ENCODE measurements at regions not wholly inside any gene's neighbourhood (a gene's known extent, or its start where the extent isn't known, plus 50 kb on each side); places are given as distances from the start of the nearest gene placed in this dataset.

DNA sequence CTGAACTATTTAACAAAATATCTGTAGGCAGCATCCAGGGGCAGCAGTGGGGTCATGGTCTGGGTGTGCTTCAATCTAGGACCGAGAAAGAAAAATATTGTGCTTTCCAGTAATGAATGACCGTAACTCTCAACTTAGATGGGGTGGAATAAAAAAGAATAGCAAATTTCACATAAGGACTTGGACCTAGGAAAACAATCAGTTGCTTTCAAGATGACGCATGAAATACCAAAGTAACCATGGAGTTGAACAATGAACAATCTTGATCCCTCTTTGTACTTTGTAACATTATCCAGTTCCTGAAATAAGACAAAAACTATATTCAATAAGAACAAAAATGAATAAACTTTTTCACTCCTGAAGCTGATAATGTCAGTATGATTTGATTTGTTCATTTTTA, 167.1 kb downstream of the C7orf25 start:
- no peak overlapping the region for H3K27ac ChIP-seq
- TF ChIP-seq, protein P1, sequence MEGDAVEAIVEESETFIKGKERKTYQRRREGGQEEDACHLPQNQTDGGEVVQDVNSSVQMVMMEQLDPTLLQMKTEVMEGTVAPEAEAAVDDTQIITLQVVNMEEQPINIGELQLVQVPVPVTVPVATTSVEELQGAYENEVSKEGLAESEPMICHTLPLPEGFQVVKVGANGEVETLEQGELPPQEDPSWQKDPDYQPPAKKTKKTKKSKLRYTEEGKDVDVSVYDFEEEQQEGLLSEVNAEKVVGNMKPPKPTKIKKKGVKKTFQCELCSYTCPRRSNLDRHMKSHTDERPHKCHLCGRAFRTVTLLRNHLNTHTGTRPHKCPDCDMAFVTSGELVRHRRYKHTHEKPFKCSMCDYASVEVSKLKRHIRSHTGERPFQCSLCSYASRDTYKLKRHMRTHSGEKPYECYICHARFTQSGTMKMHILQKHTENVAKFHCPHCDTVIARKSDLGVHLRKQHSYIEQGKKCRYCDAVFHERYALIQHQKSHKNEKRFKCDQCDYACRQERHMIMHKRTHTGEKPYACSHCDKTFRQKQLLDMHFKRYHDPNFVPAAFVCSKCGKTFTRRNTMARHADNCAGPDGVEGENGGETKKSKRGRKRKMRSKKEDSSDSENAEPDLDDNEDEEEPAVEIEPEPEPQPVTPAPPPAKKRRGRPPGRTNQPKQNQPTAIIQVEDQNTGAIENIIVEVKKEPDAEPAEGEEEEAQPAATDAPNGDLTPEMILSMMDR (conservative IDR thresholded peaks at IDR 0.05; ENCODE audit: low read depth), result no peak
- POLR2A ChIA-PET (ENCODE audit: low non-redundant PET), result no interaction called here
- CTCF ChIA-PET, result interaction anchor here (0.5 to 1.4 kb wide), 5 partner anchors 10 to 388 kb away, joined by 3 to 8 read pairs (median 4); no protein-coding TSS in a partner anchor
- no peak for DNase-seq (ENCODE audit: low spot score)

DNA sequence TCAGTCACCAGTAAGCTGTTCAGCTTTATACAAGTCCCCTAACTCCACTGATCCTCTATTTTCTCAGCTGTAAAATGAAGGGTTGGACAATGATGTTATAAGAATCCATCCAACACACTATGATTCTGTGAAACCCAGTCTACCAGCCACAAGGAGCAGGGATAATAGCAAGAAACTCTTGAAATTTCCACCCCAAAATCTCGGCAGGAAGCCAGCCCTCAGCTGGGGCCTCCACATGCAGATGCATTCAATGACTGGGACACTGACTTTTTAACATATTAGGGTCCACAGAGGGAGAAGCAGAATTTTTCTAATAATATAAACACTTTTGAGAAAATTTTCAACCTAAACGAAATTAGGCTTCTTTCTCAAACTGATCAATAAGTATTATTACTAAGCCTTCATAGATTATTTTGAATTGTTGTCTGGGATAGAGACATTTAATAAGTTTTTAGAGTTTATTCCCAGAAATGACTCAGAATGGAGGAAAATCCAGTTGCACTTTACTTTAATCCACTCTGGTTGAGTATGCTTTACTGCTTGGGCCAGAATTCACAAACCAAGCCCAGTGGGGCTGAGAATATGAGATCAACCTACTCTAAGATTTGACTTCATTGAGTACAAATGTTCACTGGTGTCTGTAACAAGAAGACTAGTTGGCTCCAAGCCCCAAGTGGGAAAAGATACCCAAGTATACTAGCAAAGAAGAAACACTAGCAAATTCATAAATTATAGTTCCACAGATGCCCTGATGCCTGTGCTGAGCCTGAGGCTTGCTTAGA, 168.6 kb downstream of the C7orf25 start:
- no peak overlapping the region for H3K27ac ChIP-seq
- no peak for DNase-seq (ENCODE audit: low spot score)
- ChIA-PET POLR2A (ENCODE audit: low non-redundant PET) (no interaction called here), CTCF (no interaction called here)
- TF ChIP-seq, protein P1 (conservative IDR thresholded peaks at IDR 0.05; ENCODE audit: low read depth), result no peak

DNA sequence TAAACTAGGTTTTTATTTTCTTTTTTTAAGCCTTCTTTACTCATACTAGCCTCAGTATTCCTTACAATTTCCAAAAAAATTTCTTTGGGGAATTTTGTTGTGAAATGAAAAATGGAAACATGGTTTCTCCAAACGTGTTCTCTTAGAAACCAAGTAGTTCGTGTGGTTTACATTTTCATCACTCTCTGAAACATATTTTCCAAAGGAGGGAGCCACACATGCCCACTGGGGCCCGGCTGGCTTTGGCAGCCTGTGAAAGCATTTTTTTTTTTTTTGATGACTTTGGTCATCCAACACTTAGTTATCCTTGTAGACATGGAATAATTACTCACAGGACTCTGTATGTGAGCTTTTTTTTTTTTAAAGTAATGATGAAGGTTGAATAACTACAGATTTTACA, 169.6 kb downstream of the C7orf25 start:
- CTCF ChIA-PET, result no interaction called here
- H3K27ac ChIP-seq, result no peak overlapping the region
- TF ChIP-seq, protein P1 (conservative IDR thresholded peaks at IDR 0.05; ENCODE audit: low read depth), result no peak
- POLR2A ChIA-PET (ENCODE audit: low non-redundant PET), result no interaction called here
- DNase-seq (ENCODE audit: low spot score), result no peak

DNA sequence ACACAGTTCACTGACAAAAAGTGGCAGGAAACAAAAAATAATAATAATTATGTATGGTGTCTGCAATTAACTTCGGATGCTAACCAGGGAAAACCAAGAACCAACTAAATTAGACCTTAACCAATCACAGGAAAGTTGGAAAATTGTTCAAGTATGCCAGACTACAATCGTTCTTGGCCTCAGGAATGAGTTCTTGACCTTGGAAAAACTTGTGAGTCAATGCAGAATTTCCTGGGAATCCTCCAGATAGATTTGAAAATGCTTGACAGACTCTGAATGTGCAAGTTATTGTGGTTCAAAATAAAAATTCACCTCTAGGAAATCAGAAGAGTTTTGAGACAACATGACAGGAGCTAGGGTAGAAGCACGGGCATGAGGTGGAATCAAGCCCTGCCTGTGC, 171.5 kb downstream of the C7orf25 start:
- CTCF ChIA-PET, result no interaction called here
- DNase-seq (ENCODE audit: low spot score), result no peak
- TF ChIP-seq, protein P1 (conservative IDR thresholded peaks at IDR 0.05; ENCODE audit: low read depth), result no peak
- no peak overlapping the region for H3K27ac ChIP-seq
- POLR2A ChIA-PET (ENCODE audit: low non-redundant PET), result no interaction called here

DNA sequence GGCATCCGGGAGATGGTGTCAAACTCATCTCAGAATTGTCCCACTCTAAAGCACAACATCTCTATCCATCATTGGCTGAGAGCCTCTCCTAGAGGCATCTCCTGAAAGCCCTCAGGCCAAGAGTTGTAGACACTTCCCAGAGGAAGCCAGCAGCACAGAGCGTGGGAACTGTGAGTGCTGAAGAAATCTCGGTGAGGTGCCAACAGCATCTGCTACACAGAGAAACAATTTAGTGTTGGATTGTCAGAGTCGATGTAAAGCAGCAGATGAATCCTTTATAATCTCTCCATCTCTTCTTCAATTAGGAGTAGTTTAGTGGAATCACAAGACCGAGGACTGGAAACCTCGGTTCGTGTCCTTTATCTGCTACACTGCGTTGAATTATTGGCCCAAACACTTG, 172.2 kb downstream of the C7orf25 start:
- TF ChIP-seq, protein P1 (conservative IDR thresholded peaks at IDR 0.05; ENCODE audit: low read depth), result no peak
- CTCF ChIA-PET, result interaction anchor here (1.1 kb wide), 1 partner anchor 11 kb away, joined by 3 read pairs; no protein-coding TSS in a partner anchor
- no peak for DNase-seq (ENCODE audit: low spot score)
- no peak overlapping the region for H3K27ac ChIP-seq
- POLR2A ChIA-PET (ENCODE audit: low non-redundant PET), result no interaction called here

DNA sequence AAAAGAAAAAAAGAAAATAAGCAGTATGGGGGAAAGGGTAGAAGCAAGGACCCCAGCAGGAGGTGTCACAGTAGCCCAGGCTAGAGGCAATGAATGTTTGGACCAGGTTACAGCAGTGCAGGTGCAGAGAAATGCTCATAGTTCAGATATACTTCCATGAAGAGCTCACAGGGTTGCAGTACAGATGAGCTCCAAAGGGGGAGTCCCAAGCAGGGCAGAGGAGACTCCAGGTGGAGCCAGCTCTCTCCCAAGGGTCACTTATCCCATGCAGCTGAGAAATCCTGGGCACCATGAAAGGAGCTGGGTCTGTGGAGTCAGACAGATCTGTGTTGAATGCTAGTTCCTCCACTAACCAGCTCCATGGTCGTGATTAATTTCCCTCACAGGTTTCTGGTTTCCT, 174.9 kb downstream of the C7orf25 start:
- H3K27ac ChIP-seq, result no peak overlapping the region
- peak; percentile 21 for DNase-seq (ENCODE audit: low spot score)
- ChIA-PET POLR2A (ENCODE audit: low non-redundant PET) (no interaction called here), CTCF (no interaction called here)
- TF ChIP-seq, protein P1 (conservative IDR thresholded peaks at IDR 0.05; ENCODE audit: low read depth), result no peak

Measured in RWPE1 (cell line).